ENCODE measurements at regions not wholly inside any gene's neighbourhood (a gene's known extent, or its start where the extent isn't known, plus 50 kb on each side); places are given as distances from the start of the nearest gene placed in this dataset.

GRCh38 chr2:352696-353095 is 64.8 kb upstream of the ALKAL2 start:
- Histone ChIP-seq H3K27me3 (no peaks in the 10 kb centered on the region), H4K20me1 (ENCODE audit: low read depth) (no peaks in the 10 kb centered on the region), H3K4me1 (no peaks in the 10 kb centered on the region), H3F3A (ENCODE audit: low read depth) (no peaks in the 10 kb centered on the region), H2AFZ (replicated peaks) (no peak overlapping the region), H3K4me2 (no peak overlapping the region), H3K4me3 (no peak overlapping the region), H3K9ac (no peak overlapping the region), H3K9me3 (ENCODE audit: low read depth) (no peaks in the 10 kb centered on the region), H3K36me3 (no peaks in the 10 kb centered on the region), H3K79me2 (ENCODE audit: low read depth) (no peaks in the 10 kb centered on the region), H3K27ac (no peak overlapping the region)
- TF ChIP-seq EZH2 (IDR thresholded peaks at IDR 0.05) (no peak), CTCF (IDR thresholded peaks at IDR 0.05) (no peak), EZH2phosphoT487 (IDR thresholded peaks at IDR 0.05) (no peak)
- DNase-seq (ENCODE audit: low spot score): no peak
- no peaks in the 10 kb centered on the region for H3K36me3 Mint-ChIP-seq
- H3K4me1 Mint-ChIP-seq: peaks cover 5% of the 10 kb centered on the region
- no peaks in the 10 kb centered on the region for H3K27me3 Mint-ChIP-seq (ENCODE audit: insufficient read depth, low read depth)
- no peak overlapping the region for H3K27ac Mint-ChIP-seq
- H3K4me3 Mint-ChIP-seq: no peak overlapping the region
- peaks cover 3% of the 10 kb centered on the region for H3K9me3 Mint-ChIP-seq

DNA sequence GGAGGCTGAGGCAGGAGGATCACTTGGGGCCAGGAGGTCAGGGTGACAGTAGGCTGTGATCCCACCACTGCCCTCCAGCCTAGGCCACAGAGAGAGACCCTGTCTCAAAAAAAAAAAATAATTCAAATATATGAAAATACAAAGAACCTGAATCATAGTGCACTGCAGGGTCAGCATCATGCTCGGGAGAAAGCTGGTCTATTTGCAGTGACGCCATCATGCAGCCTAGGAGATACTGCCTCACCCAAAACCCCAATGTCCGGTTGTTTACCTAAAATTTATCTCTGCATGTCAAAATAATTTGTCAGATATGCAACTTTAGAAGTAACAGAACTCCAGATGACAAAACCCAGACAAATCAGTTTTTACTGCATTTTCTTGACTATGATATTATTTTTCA is 61.5 kb upstream of the ALKAL2 start:
- no peak for TF ChIP-seq CTCF (IDR thresholded peaks at IDR 0.05)
- no peak for TF ChIP-seq EZH2 (IDR thresholded peaks at IDR 0.05)
- TF ChIP-seq EZH2phosphoT487 (IDR thresholded peaks at IDR 0.05): no peak
- no peaks in the 10 kb centered on the region for H3K79me2 ChIP-seq (ENCODE audit: low read depth)
- no peaks in the 10 kb centered on the region for H3K9me3 Mint-ChIP-seq
- H3K9me3 ChIP-seq (ENCODE audit: low read depth): no peaks in the 10 kb centered on the region
- no peaks in the 10 kb centered on the region for H4K20me1 ChIP-seq (ENCODE audit: low read depth)
- no peaks in the 10 kb centered on the region for H3K36me3 ChIP-seq
- no peak overlapping the region for H3K4me3 Mint-ChIP-seq
- H3K9ac ChIP-seq: no peak overlapping the region
- H3K27ac ChIP-seq: no peak overlapping the region
- H3K27ac Mint-ChIP-seq: no peak overlapping the region
- no peak for DNase-seq (ENCODE audit: low spot score)
- no peaks in the 10 kb centered on the region for H3K4me1 ChIP-seq
- no peaks in the 10 kb centered on the region for H3F3A ChIP-seq (ENCODE audit: low read depth)
- peaks cover 5% of the 10 kb centered on the region for H3K4me1 Mint-ChIP-seq
- no peak overlapping the region for H3K4me3 ChIP-seq
- no peaks in the 10 kb centered on the region for H3K27me3 Mint-ChIP-seq (ENCODE audit: insufficient read depth, low read depth)
- H3K27me3 ChIP-seq: peaks cover 11% of the 10 kb centered on the region
- no peaks in the 10 kb centered on the region for H3K36me3 Mint-ChIP-seq
- H2AFZ ChIP-seq (replicated peaks): no peak overlapping the region
- no peak overlapping the region for H3K4me2 ChIP-seq

- no peak overlapping the region for H3K27ac ChIP-seq
- no peaks in the 10 kb centered on the region for H3K36me3 Mint-ChIP-seq
Measured at GRCh38 chr2:348361-348916, 60.5 kb upstream of the ALKAL2 start.

More at GRCh38 chr2:348361-348916, 60.5 kb upstream of the ALKAL2 start:
- H3F3A ChIP-seq (ENCODE audit: low read depth): no peaks in the 10 kb centered on the region
- no peak overlapping the region for H3K4me3 ChIP-seq
- no peak overlapping the region for H3K27ac Mint-ChIP-seq
- H3K4me2 ChIP-seq: no peak overlapping the region
- DNase-seq (ENCODE audit: low spot score): no peak
- no peak overlapping the region for H3K9ac ChIP-seq
- no peaks in the 10 kb centered on the region for H3K36me3 ChIP-seq
- no peak overlapping the region for H3K4me3 Mint-ChIP-seq
- H2AFZ ChIP-seq (replicated peaks): no peak overlapping the region
- peaks cover 5% of the 10 kb centered on the region for H3K4me1 Mint-ChIP-seq
- H3K4me1 ChIP-seq: no peaks in the 10 kb centered on the region
- peaks cover 11% of the 10 kb centered on the region for H3K27me3 ChIP-seq
- H3K9me3 Mint-ChIP-seq: peaks cover under 1% of the 10 kb centered on the region
- H3K79me2 ChIP-seq (ENCODE audit: low read depth): no peaks in the 10 kb centered on the region
- H3K27me3 Mint-ChIP-seq (ENCODE audit: insufficient read depth, low read depth): no peaks in the 10 kb centered on the region
- H3K9me3 ChIP-seq (ENCODE audit: low read depth): no peaks in the 10 kb centered on the region
- TF ChIP-seq EZH2phosphoT487 (IDR thresholded peaks at IDR 0.05) (no peak), EZH2 (IDR thresholded peaks at IDR 0.05) (no peak), CTCF (IDR thresholded peaks at IDR 0.05) (no peak)
- H4K20me1 ChIP-seq (ENCODE audit: low read depth): no peaks in the 10 kb centered on the region
